Endodermal cell (in vitro differentiated cells): ENCODE measurements at regions not wholly inside any gene's neighbourhood (a gene's known extent, or its start where the extent isn't known, plus 50 kb on each side); places are given as distances from the start of the nearest gene placed in this dataset.

ENCODE experiments used
- DNase-seq: peaks from one replicate; pipeline ENCODE4 v3.0.0-alpha.2; 2017
- H3K27ac ChIP-seq: 2 replicates; pipeline ENCODE4 v1.5.1; 2013; ENCODE audit warnings: mild to moderate bottlenecking, low read depth, low read length, moderate library complexity
- H3K27me3 ChIP-seq: 2 replicates; pipeline ENCODE4 v1.6.1; 2013; ENCODE audit warnings: mild to moderate bottlenecking, low read length, moderate library complexity; ENCODE audit not compliant: insufficient read depth, control insufficient read depth, poor library complexity, severe bottlenecking
- H3K36me3 ChIP-seq: 2 replicates; pipeline ENCODE4 v1.7.0; 2013; ENCODE audit warnings: mild to moderate bottlenecking, low read length, moderate library complexity; ENCODE audit not compliant: control insufficient read depth, insufficient read depth
- H3K4me1 ChIP-seq: one replicate; pipeline ENCODE4 v1.7.0; 2013; ENCODE audit warnings: low read length; ENCODE audit not compliant: control insufficient read depth, insufficient read depth
- H3K4me3 ChIP-seq: 2 replicates; pipeline ENCODE4 v1.5.1; 2013; ENCODE audit warnings: mild to moderate bottlenecking, low read length, moderate library complexity
- H3K9ac ChIP-seq: 2 replicates; pipeline ENCODE4 v1.6.1; 2013; ENCODE audit warnings: mild to moderate bottlenecking, low read length, moderate library complexity; ENCODE audit not compliant: poor library complexity, severe bottlenecking; ENCODE audit errors: extremely low read depth
- H3K9me3 ChIP-seq: 2 replicates; pipeline ENCODE4 v1.6.1; 2013; ENCODE audit warnings: mild to moderate bottlenecking, low read length, moderate library complexity; ENCODE audit not compliant: control insufficient read depth
- H3K27ac Mint-ChIP-seq: 2 replicates; pipeline ENCODE4 v1.8.0; 2020; ENCODE audit warnings: mixed read lengths
- H3K27me3 Mint-ChIP-seq: 2 replicates; pipeline ENCODE4 v1.8.0; 2021; ENCODE audit warnings: mild to moderate bottlenecking, mixed read lengths; ENCODE audit not compliant: insufficient read depth
- H3K36me3 Mint-ChIP-seq: 2 replicates; pipeline ENCODE4 v1.8.0; 2020; ENCODE audit warnings: low read depth, mixed read lengths
- H3K4me1 Mint-ChIP-seq: 2 replicates; pipeline ENCODE4 v1.8.0; 2020; ENCODE audit warnings: mixed read lengths
- H3K4me3 Mint-ChIP-seq: 2 replicates; pipeline ENCODE4 v1.8.0; 2020; ENCODE audit warnings: mild to moderate bottlenecking, moderate library complexity, mixed read lengths
- H3K9me3 Mint-ChIP-seq: 2 replicates; pipeline ENCODE4 v1.8.0; 2020; ENCODE audit warnings: mild to moderate bottlenecking, mixed read lengths
- CTCF ChIP-seq: fragments of 200-600 bp; sonication (generic); conservative IDR thresholded peaks from 2 replicates; pipeline ENCODE4 v1.5.0; 2021; ENCODE audit warnings: antibody characterized with exemption, mild to moderate bottlenecking
- WGBS, 2 experiments: methylation state at CpG; one replicate each; pipeline versions ENCODE4 v1.1.5 to v1.1.7; 2013; ENCODE audit warnings: missing lambda C conversion rate in 2 of 2, mixed read lengths in 1 of 2; ENCODE audit not compliant: insufficient coverage in 1 of 2, insufficient read length in 1 of 2; 5-methylcytosine and 5-hydroxymethylcytosine counted together

DNA sequence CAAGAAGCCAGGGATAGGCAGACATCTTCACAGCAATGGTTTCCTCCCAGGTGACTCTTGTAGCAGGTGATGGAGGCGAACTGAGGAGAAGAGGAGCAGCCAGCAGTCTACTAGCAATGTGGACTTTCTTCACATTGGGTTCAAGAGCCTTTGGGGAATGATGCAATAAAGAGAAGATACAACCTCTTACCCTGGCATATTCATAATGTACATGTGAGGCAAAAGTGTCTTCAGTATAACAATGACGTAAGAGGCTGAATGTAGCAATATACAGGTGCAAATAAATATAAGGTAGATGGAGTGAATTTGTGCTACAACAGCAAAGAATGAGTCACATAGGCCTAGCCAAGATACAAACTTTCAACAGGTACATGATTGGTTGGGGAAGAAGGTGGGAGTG lies 70.9 kb upstream of the SOX9 start:
- no peak for DNase-seq
- H3K27me3 Mint-ChIP-seq: peaks cover 10% of the 10 kb centered on the region
- Histone ChIP-seq H3K4me3 (no peak overlapping the region), H3K36me3 (no peaks in the 10 kb centered on the region), H3K27ac (no peak overlapping the region), H3K9ac (no peak overlapping the region), H3K9me3 (no peaks in the 10 kb centered on the region), H3K4me1 (no peaks in the 10 kb centered on the region), H3K27me3 (no peaks in the 10 kb centered on the region)
- 92 to 100% methylated on average over 1 to 2 of the region's 2 CpGs for WGBS, 2 experiments
- TF ChIP-seq CTCF: no peak
- no peaks in the 10 kb centered on the region for H3K9me3 Mint-ChIP-seq
- H3K4me1 Mint-ChIP-seq: peaks cover 21% of the 10 kb centered on the region
- H3K4me3 Mint-ChIP-seq: no peak overlapping the region
- H3K27ac Mint-ChIP-seq: no peak overlapping the region
- no peaks in the 10 kb centered on the region for H3K36me3 Mint-ChIP-seq

DNA sequence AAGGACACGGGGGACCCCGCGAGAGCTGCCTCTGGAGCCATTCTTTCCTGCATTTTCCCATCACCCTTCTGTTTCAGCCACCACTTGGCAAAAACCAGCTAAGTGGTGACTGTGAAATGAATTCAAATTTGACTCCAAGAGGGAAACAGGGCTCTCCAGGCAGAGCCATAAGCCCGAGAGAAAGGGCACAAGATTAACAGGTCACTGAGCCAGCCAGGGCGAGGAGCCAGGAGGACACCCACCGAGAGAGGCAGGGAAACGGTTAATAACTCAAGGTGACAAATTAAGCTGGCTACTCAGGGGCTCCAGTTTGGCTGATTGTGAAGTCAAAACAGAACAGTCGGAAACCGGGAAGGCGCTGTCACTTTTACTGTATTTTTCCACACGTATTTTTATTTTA lies 67.8 kb upstream of the SOX9 start:
- Histone ChIP-seq H3K27me3 (no peaks in the 10 kb centered on the region), H3K27ac (no peak overlapping the region), H3K4me1 (peaks cover 5% of the 10 kb centered on the region), H3K9ac (no peak overlapping the region), H3K36me3 (no peaks in the 10 kb centered on the region), H3K9me3 (no peaks in the 10 kb centered on the region), H3K4me3 (no peak overlapping the region)
- Mint-ChIP-seq H3K4me3 (no peak overlapping the region), H3K4me1 (peaks cover 30% of the 10 kb centered on the region), H3K9me3 (no peaks in the 10 kb centered on the region), H3K27me3 (peaks cover 15% of the 10 kb centered on the region), H3K27ac (no peak overlapping the region), H3K36me3 (no peaks in the 10 kb centered on the region)
- TF ChIP-seq CTCF: no peak
- peak; percentile 69 for DNase-seq
- WGBS, 2 experiments: 74 to 78% methylated on average over 4 to 11 of the region's 11 CpGs

DNA sequence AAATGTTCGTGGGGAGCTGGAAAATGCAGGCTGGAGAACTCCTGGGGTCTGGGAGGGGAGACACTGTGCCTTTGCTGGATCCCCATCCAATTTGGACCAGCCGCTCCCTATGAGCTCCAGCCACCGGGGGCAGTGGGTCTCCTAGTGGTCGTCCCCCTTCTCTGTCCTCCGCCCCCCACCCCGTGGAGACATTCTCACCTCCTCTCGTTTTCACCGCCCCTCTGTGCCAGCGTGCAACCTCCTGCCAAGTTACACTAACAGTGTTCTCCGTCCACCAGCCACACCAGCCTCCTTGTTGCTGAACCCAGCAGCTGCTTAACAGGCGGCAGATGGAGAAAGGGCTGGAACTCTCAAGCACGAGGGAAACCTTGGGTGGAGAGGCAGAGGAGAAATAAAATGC lies 67.4 kb upstream of the SOX9 start:
- no peak overlapping the region for H3K4me3 ChIP-seq
- no peaks in the 10 kb centered on the region for H3K27me3 ChIP-seq
- H3K27ac Mint-ChIP-seq: no peak overlapping the region
- H3K9me3 ChIP-seq: no peaks in the 10 kb centered on the region
- peaks cover 31% of the 10 kb centered on the region for H3K4me1 Mint-ChIP-seq
- DNase-seq: peak; percentile 82
- no peaks in the 10 kb centered on the region for H3K9me3 Mint-ChIP-seq
- peaks cover 17% of the 10 kb centered on the region for H3K27me3 Mint-ChIP-seq
- H3K4me1 ChIP-seq: peaks cover 5% of the 10 kb centered on the region
- H3K36me3 Mint-ChIP-seq: no peaks in the 10 kb centered on the region
- no peaks in the 10 kb centered on the region for H3K36me3 ChIP-seq
- no peak overlapping the region for H3K27ac ChIP-seq
- TF ChIP-seq CTCF: peak; percentile 43
- 73 to 80% methylated on average over 4 to 12 of the region's 12 CpGs for WGBS, 2 experiments
- no peak overlapping the region for H3K4me3 Mint-ChIP-seq
- H3K9ac ChIP-seq: no peak overlapping the region
